K562 (cell line): ENCODE measurements at regions not wholly inside any gene's neighbourhood (a gene's known extent, or its start where the extent isn't known, plus 50 kb on each side); places are given as distances from the start of the nearest gene placed in this dataset.

ENCODE experiments used
- CTCF ChIP-seq, 3 experiments: IDR thresholded peaks in 2 of 3; conservative IDR thresholded peaks in 1 of 3; 2 replicates each; pipeline ENCODE4 v1.5.1; 2011 to 2012; ENCODE audit warnings: low read length in 3 of 3, mild to moderate bottlenecking in 3 of 3, control low read depth in 2 of 3, improper control_type of control experiment in 1 of 3, inconsistent platforms in 1 of 3, low read depth in 1 of 3, mixed read lengths in 1 of 3, moderate library complexity in 1 of 3; ENCODE audit not compliant: insufficient read depth in 2 of 3
- EP300 ChIP-seq: IDR thresholded peaks from 2 replicates; pipeline ENCODE4 v1.6.1; 2012; ENCODE audit warnings: low read length, improper control_type of control experiment
- ETV6 ChIP-seq, 3 experiments: fragments of 150-350 bp in 1 of 3; sonication (generic) in 1 of 3; formaldehyde crosslinking in 1 of 3; IDR thresholded peaks; 2 replicates each; pipeline versions ENCODE4 v1.6.1 to v1.8.0; 2014 to 2022; ENCODE audit warnings: borderline replicate concordance in 2 of 3, low read depth in 2 of 3, antibody characterized with exemption in 1 of 3, low read length in 1 of 3, mild to moderate bottlenecking in 1 of 3, missing genetic modification reagents in 1 of 3
- POLR2A ChIP-seq: fragments of 450-650 bp; conservative IDR thresholded peaks from 2 replicates; pipeline ENCODE4 v1.6.1; 2016
- POLR2AphosphoS5 ChIP-seq: IDR thresholded peaks from 2 replicates; pipeline ENCODE4 v1.6.1; 2011; ENCODE audit warnings: mild to moderate bottlenecking, low read depth, low read length, moderate library complexity; ENCODE audit not compliant: control insufficient read depth, insufficient read depth
- REST ChIP-seq, 2 experiments: fragments of 450-650 bp; formaldehyde crosslinking in 1 of 2; IDR thresholded peaks; 2 replicates each; pipeline versions ENCODE4 v1.4.0 to v1.6.1; 2014 to 2020; ENCODE audit warnings: mild to moderate bottlenecking in 2 of 2, borderline replicate concordance in 1 of 2, low read depth in 1 of 2

GRCh38 chr7:45268013-45268412, 110.4 kb downstream of the RAMP3 start:
- TF ChIP-seq POLR2AphosphoS5 (no peak), ETV6 (IDR thresholded peaks at IDR 0.05; ENCODE audit: borderline replicate concordance in 1 of 2, low read depth in 2 of 2, low read length in 1 of 2) (no peak), ETV6 (CRISPR knock-in tag; IDR thresholded peaks at IDR 0.05; ENCODE audit: borderline replicate concordance) (no peak), REST (IDR thresholded peaks at IDR 0.05; ENCODE audit: borderline replicate concordance) (no peak), REST (CRISPR knock-in tag; IDR thresholded peaks at IDR 0.05; ENCODE audit: low read depth) (no peak), CTCF (IDR thresholded peaks at IDR 0.05 in 2 of 3, conservative IDR thresholded peaks at IDR 0.05 in 1 of 3; ENCODE audit: insufficient read depth in 2 of 3, low read depth in 1 of 3, low read length in 3 of 3) (no peak), POLR2A (no peak), EP300 (no peak)
